Mesendoderm (in vitro differentiated cells): ENCODE measurements at regions not wholly inside any gene's neighbourhood (a gene's known extent, or its start where the extent isn't known, plus 50 kb on each side); places are given as distances from the start of the nearest gene placed in this dataset.
"Not testable (repeated sequence)": the region's sequence is repeated elsewhere in the genome, so short reads cannot be mapped to it uniquely, and the experiment has no call there.

Source experiments
- DNase-seq: peaks from one replicate; pipeline ENCODE4 v3.0.0; 2013
- H2AK5ac ChIP-seq: 2 replicates; pipeline ENCODE4 v1.6.1; 2013; ENCODE audit warnings: low read length, inconsistent platforms
- H2BK120ac ChIP-seq: 2 replicates; pipeline ENCODE4 v1.6.1; 2013; ENCODE audit warnings: low read depth, mild to moderate bottlenecking, low read length, moderate library complexity, mixed read lengths
- H2BK15ac ChIP-seq: replicated peaks from 2 replicates; pipeline ENCODE4 v1.6.1; 2013; ENCODE audit warnings: low read depth, mild to moderate bottlenecking, moderate library complexity
- H2BK5ac ChIP-seq: 2 replicates; pipeline ENCODE4 v1.6.1; 2013; ENCODE audit warnings: low read length, inconsistent platforms
- H3K18ac ChIP-seq: 2 replicates; pipeline ENCODE4 v1.6.1; 2013; ENCODE audit warnings: mild to moderate bottlenecking, low read length, mixed read lengths
- H3K23ac ChIP-seq: one replicate; pipeline ENCODE4 v1.6.1; 2013; ENCODE audit warnings: low read length
- H3K27ac ChIP-seq: 2 replicates; pipeline ENCODE4 v1.5.1; 2013; ENCODE audit warnings: low read depth, mild to moderate bottlenecking, inconsistent platforms, low read length, moderate library complexity
- H3K27me3 ChIP-seq: 2 replicates; pipeline ENCODE4 v1.6.1; 2013; ENCODE audit warnings: low read length, control low read depth, mild to moderate bottlenecking, inconsistent platforms; ENCODE audit not compliant: insufficient read depth, poor library complexity
- H3K36me3 ChIP-seq: 2 replicates; pipeline ENCODE4 v1.6.1; 2013; ENCODE audit warnings: low read length, inconsistent platforms; ENCODE audit not compliant: control insufficient read depth, insufficient read depth
- H3K4ac ChIP-seq: one replicate; pipeline ENCODE4 v1.6.1; 2013; ENCODE audit warnings: low read depth, mild to moderate bottlenecking, low read length, moderate library complexity
- H3K4me1 ChIP-seq: 2 replicates; pipeline ENCODE4 v1.6.1; 2013; ENCODE audit warnings: low read depth, low read length, inconsistent platforms; ENCODE audit not compliant: control insufficient read depth
- H3K4me2 ChIP-seq: 2 replicates; pipeline ENCODE4 v1.6.1; 2013; ENCODE audit warnings: low read length
- H3K4me3 ChIP-seq: 2 replicates; pipeline ENCODE4 v1.5.1; 2013; ENCODE audit warnings: mild to moderate bottlenecking, low read length
- H3K56ac ChIP-seq: one replicate; pipeline ENCODE4 v1.6.1; 2013; ENCODE audit warnings: low read length
- H3K79me1 ChIP-seq: 2 replicates; pipeline ENCODE4 v1.6.1; 2013; ENCODE audit warnings: low read length, inconsistent platforms
- H3K79me2 ChIP-seq: 2 replicates; pipeline ENCODE4 v1.6.1; 2013; ENCODE audit warnings: mild to moderate bottlenecking, low read length; ENCODE audit not compliant: control insufficient read depth, insufficient read depth
- H3K9ac ChIP-seq: 2 replicates; pipeline ENCODE4 v1.6.1; 2013; ENCODE audit warnings: low read length, inconsistent platforms
- H4K5ac ChIP-seq: one replicate; pipeline ENCODE4 v1.6.1; 2013; ENCODE audit warnings: low read length
- H4K8ac ChIP-seq: one replicate; pipeline ENCODE4 v1.6.1; 2013; ENCODE audit warnings: low read depth, mild to moderate bottlenecking, control low read depth, low read length, moderate library complexity
- WGBS: extraction: QIAGEN DNeasy Blood & Tissue Kit; methylation state at CpG from one replicate; pipeline ENCODE4 v1.1.7; 2013; ENCODE audit warnings: low lambda C conversion rate, missing lambda C conversion rate; ENCODE audit not compliant: insufficient coverage; ENCODE audit errors: extremely low coverage; 5-methylcytosine and 5-hydroxymethylcytosine counted together

DNA sequence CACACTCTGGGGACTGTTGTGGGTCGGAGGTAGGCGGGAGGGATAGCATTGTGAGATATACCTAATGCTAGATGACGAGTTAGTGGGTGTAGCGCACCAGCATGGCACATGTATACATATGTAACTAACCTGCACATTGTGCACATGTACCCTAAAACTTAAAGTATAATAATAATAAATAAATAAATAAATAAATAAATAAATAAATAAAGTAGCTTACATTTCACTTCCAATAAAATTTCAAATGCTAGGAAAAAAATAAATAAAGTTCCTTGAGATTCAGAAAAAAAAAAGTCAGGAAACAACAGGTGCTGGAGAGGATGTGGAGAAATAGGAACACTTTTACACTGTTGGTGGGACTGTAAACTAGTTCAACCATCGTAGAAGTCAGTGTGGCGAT lies 353.5 kb upstream of the UBE2E2 start:
- H3K4me2 ChIP-seq, H3K79me2 ChIP-seq, H3K4me3 ChIP-seq, H2BK5ac ChIP-seq, H3K4ac ChIP-seq, H3K18ac ChIP-seq, H4K8ac ChIP-seq, H2BK120ac ChIP-seq, H3K27ac ChIP-seq, H3K56ac ChIP-seq, H3K4me1 ChIP-seq, H3K9ac ChIP-seq, H3K79me1 ChIP-seq, H4K5ac ChIP-seq, H2AK5ac ChIP-seq, H3K36me3 ChIP-seq, H3K23ac ChIP-seq, H2BK15ac ChIP-seq, H3K27me3 ChIP-seq, DNase-seq: not testable (repeated sequence)
- no CpG with 5 or more reads among the region's 6 CpGs for WGBS

DNA sequence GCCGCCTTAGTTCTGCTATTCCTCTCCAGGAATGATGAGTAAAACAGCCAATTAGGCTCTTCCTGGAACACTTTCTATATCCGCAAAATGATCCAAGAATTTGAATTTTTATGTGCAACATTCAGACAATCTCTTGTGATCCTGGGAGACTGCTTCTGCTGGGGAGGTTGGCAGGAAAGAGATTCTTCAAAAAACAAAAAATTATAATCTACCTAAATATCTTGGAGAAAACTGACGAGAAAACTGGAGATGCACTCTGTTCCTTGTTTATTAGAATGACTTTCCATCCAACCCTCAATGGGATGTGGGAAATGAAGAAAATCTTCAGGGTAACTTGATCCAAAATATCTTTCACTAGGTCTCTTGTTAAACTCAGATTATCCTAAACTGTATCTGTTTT lies 346.3 kb upstream of the UBE2E2 start:
- no peak overlapping the region for H3K4me3 ChIP-seq
- no peaks in the 10 kb centered on the region for H3K36me3 ChIP-seq
- H3K4me2 ChIP-seq = no peak overlapping the region
- no peak overlapping the region for H3K4ac ChIP-seq
- no peak overlapping the region for H3K27ac ChIP-seq
- no peak overlapping the region for H2BK120ac ChIP-seq
- H2BK15ac ChIP-seq = no peak overlapping the region
- no peak overlapping the region for H2AK5ac ChIP-seq
- WGBS = no CpG with 5 or more reads among the region's 3 CpGs
- H3K56ac ChIP-seq = no peak overlapping the region
- H3K27me3 ChIP-seq = no peaks in the 10 kb centered on the region
- no peak overlapping the region for H3K9ac ChIP-seq
- no peaks in the 10 kb centered on the region for H3K79me1 ChIP-seq
- H3K4me1 ChIP-seq = no peaks in the 10 kb centered on the region
- no peak overlapping the region for H4K5ac ChIP-seq
- no peak for DNase-seq
- no peak overlapping the region for H2BK5ac ChIP-seq
- H3K79me2 ChIP-seq = no peaks in the 10 kb centered on the region
- H4K8ac ChIP-seq = no peak overlapping the region
- no peak overlapping the region for H3K23ac ChIP-seq
- peak overlapping the region; percentile 18 for H3K18ac ChIP-seq

GRCh38 chr3:22858486-22858885 lies 344.6 kb upstream of the UBE2E2 start:
- Histone ChIP-seq H3K36me3 (no peaks in the 10 kb centered on the region), H2BK5ac (no peak overlapping the region), H2BK15ac (peak overlapping the region; percentile 88), H3K23ac (no peak overlapping the region), H3K4me1 (no peaks in the 10 kb centered on the region), H3K27me3 (no peaks in the 10 kb centered on the region), H3K4ac (no peak overlapping the region), H4K8ac (no peak overlapping the region), H3K27ac (no peak overlapping the region), H3K9ac (no peak overlapping the region), H3K56ac (no peak overlapping the region), H2BK120ac (peak overlapping the region; percentile 45), H4K5ac (no peak overlapping the region), H3K4me2 (no peak overlapping the region), H3K18ac (no peak overlapping the region), H3K79me2 (no peaks in the 10 kb centered on the region), H3K4me3 (no peak overlapping the region), H2AK5ac (no peak overlapping the region), H3K79me1 (no peaks in the 10 kb centered on the region)
- no CpG with 5 or more reads among the region's 2 CpGs for WGBS
- DNase-seq = peak; percentile 39

GRCh38 chr3:22859618-22860017 lies 343.5 kb upstream of the UBE2E2 start:
- H4K8ac ChIP-seq = no peak overlapping the region
- H3K27me3 ChIP-seq = no peaks in the 10 kb centered on the region
- H2BK120ac ChIP-seq = no peak overlapping the region
- no peak overlapping the region for H3K9ac ChIP-seq
- no peak overlapping the region for H3K23ac ChIP-seq
- H4K5ac ChIP-seq = no peak overlapping the region
- H3K79me1 ChIP-seq = no peaks in the 10 kb centered on the region
- no peak overlapping the region for H3K4me3 ChIP-seq
- DNase-seq = no peak
- no peak overlapping the region for H3K56ac ChIP-seq
- no peak overlapping the region for H3K4ac ChIP-seq
- no peak overlapping the region for H3K4me2 ChIP-seq
- H2BK5ac ChIP-seq = no peak overlapping the region
- no peak overlapping the region for H2BK15ac ChIP-seq
- H3K18ac ChIP-seq = peak overlapping the region; percentile 28
- no peak overlapping the region for H3K27ac ChIP-seq
- no peaks in the 10 kb centered on the region for H3K79me2 ChIP-seq
- H3K4me1 ChIP-seq = no peaks in the 10 kb centered on the region
- H2AK5ac ChIP-seq = no peak overlapping the region
- H3K36me3 ChIP-seq = no peaks in the 10 kb centered on the region

- no peak for DNase-seq
- Histone ChIP-seq H3K9ac (no peak overlapping the region), H3K23ac (no peak overlapping the region), H3K79me2 (no peaks in the 10 kb centered on the region), H3K27me3 (no peaks in the 10 kb centered on the region), H3K27ac (no peak overlapping the region), H4K5ac (no peak overlapping the region), H2BK15ac (no peak overlapping the region), H3K4ac (no peak overlapping the region), H3K56ac (no peak overlapping the region), H3K4me3 (no peak overlapping the region), H2AK5ac (no peak overlapping the region), H2BK5ac (no peak overlapping the region), H2BK120ac (no peak overlapping the region), H3K36me3 (no peaks in the 10 kb centered on the region), H4K8ac (no peak overlapping the region), H3K4me2 (no peak overlapping the region), H3K18ac (no peak overlapping the region), H3K79me1 (no peaks in the 10 kb centered on the region), H3K4me1 (no peaks in the 10 kb centered on the region)
- WGBS = no CpG with 5 or more reads among the region's 3 CpGs
Observed at GRCh38 chr3:22861426-22861825, 341.7 kb upstream of the UBE2E2 start.

- DNase-seq = peak; percentile 66
- H3K27ac ChIP-seq = no peak overlapping the region
- H3K18ac ChIP-seq = peak overlapping the region; percentile 68
- no peak overlapping the region for H2BK15ac ChIP-seq
- no CpG with 5 or more reads among the region's 5 CpGs for WGBS
- H3K79me2 ChIP-seq = no peaks in the 10 kb centered on the region
- H3K4me1 ChIP-seq = no peaks in the 10 kb centered on the region
- no peak overlapping the region for H3K4ac ChIP-seq
- no peaks in the 10 kb centered on the region for H3K27me3 ChIP-seq
- no peak overlapping the region for H2AK5ac ChIP-seq
- H3K4me2 ChIP-seq = no peak overlapping the region
- no peaks in the 10 kb centered on the region for H3K36me3 ChIP-seq
- no peak overlapping the region for H3K56ac ChIP-seq
- no peak overlapping the region for H4K5ac ChIP-seq
- H4K8ac ChIP-seq = no peak overlapping the region
- no peak overlapping the region for H2BK5ac ChIP-seq
- no peak overlapping the region for H2BK120ac ChIP-seq
- no peak overlapping the region for H3K9ac ChIP-seq
- H3K79me1 ChIP-seq = no peaks in the 10 kb centered on the region
- no peak overlapping the region for H3K23ac ChIP-seq
- no peak overlapping the region for H3K4me3 ChIP-seq
Observed at GRCh38 chr3:22862111-22862510, 341.0 kb upstream of the UBE2E2 start.
